ENCODE measurements at regions not wholly inside any gene's neighbourhood (a gene's known extent, or its start where the extent isn't known, plus 50 kb on each side); places are given as distances from the start of the nearest gene placed in this dataset.
"Not testable (repeated sequence)": the region's sequence is repeated elsewhere in the genome, so short reads cannot be mapped to it uniquely, and the experiment has no call there.

GRCh38 chr5:57716661-57717060 is 234.1 kb upstream of the ACTBL2 start:
- Histone ChIP-seq H3K27me3 (ENCODE audit: insufficient read depth, low read length, poor library complexity, severe bottlenecking) (no peaks in the 10 kb centered on the region), H3K9me3 (ENCODE audit: low read length) (no peaks in the 10 kb centered on the region), H3K27ac (ENCODE audit: low read depth, low read length) (no peak overlapping the region), H3K4me3 (ENCODE audit: low read length) (no peak overlapping the region), H3K36me3 (ENCODE audit: insufficient read depth, low read length) (no peaks in the 10 kb centered on the region), H3K4me1 (ENCODE audit: insufficient read depth, low read length) (no peaks in the 10 kb centered on the region)
- H3K4me3 Mint-ChIP-seq = no peak overlapping the region
- no peaks in the 10 kb centered on the region for H3K36me3 Mint-ChIP-seq
- H3K4me1 Mint-ChIP-seq = no peaks in the 10 kb centered on the region
- DNase-seq = no peak
- H3K9me3 Mint-ChIP-seq = peaks cover 0 to 7% (median 1%) of the 10 kb centered on the region in 5 donors
- CTCF ChIA-PET = no interaction called here
- POLR2A ChIA-PET = no interaction called here
- H3K27me3 Mint-ChIP-seq = no peaks in the 10 kb centered on the region
- no peak overlapping the region for H3K27ac Mint-ChIP-seq

GRCh38 chr5:57715296-57715695 is 232.7 kb upstream of the ACTBL2 start:
- H3K4me3 ChIP-seq (ENCODE audit: low read length) = no peak overlapping the region
- Mint-ChIP-seq H3K36me3 (no peaks in the 10 kb centered on the region), H3K4me1 (no peaks in the 10 kb centered on the region), H3K9me3 (peaks cover 0 to 7% (median 1%) of the 10 kb centered on the region in 5 donors), H3K4me3 (no peak overlapping the region), H3K27ac (no peak overlapping the region), H3K27me3 (no peaks in the 10 kb centered on the region)
- H3K27ac ChIP-seq (ENCODE audit: low read depth, low read length) = no peak overlapping the region
- no peaks in the 10 kb centered on the region for H3K36me3 ChIP-seq (ENCODE audit: insufficient read depth, low read length)
- ChIA-PET CTCF (no interaction called here), POLR2A (no interaction called here)
- H3K4me1 ChIP-seq (ENCODE audit: insufficient read depth, low read length) = no peaks in the 10 kb centered on the region
- H3K27me3 ChIP-seq (ENCODE audit: insufficient read depth, low read length, poor library complexity, severe bottlenecking) = no peaks in the 10 kb centered on the region
- no peaks in the 10 kb centered on the region for H3K9me3 ChIP-seq (ENCODE audit: low read length)
- no peak for DNase-seq

- CTCF ChIA-PET; DNase-seq; H3K27me3 Mint-ChIP-seq; POLR2A ChIA-PET; H3K36me3 Mint-ChIP-seq; H3K4me1 ChIP-seq (ENCODE audit: insufficient read depth, low read length); H3K4me3 Mint-ChIP-seq; H3K36me3 ChIP-seq (ENCODE audit: insufficient read depth, low read length); H3K27me3 ChIP-seq (ENCODE audit: insufficient read depth, low read length, poor library complexity, severe bottlenecking); H3K27ac ChIP-seq (ENCODE audit: low read depth, low read length); H3K9me3 ChIP-seq (ENCODE audit: low read length); H3K4me1 Mint-ChIP-seq; H3K4me3 ChIP-seq (ENCODE audit: low read length); H3K27ac Mint-ChIP-seq: not testable (repeated sequence)
- peaks cover 1 to 11% (median 2%) of the 10 kb centered on the region in 5 donors for H3K9me3 Mint-ChIP-seq
Measured at GRCh38 chr5:57713535-57713934, 230.9 kb upstream of the ACTBL2 start.

- Mint-ChIP-seq H3K27ac (no peak overlapping the region), H3K9me3 (peaks cover 2 to 11% (median 3%) of the 10 kb centered on the region in 5 donors), H3K36me3 (no peaks in the 10 kb centered on the region), H3K4me1 (no peaks in the 10 kb centered on the region), H3K4me3 (no peak overlapping the region), H3K27me3 (no peaks in the 10 kb centered on the region)
- ChIA-PET POLR2A (no interaction called here), CTCF (no interaction called here)
- Histone ChIP-seq H3K27me3 (ENCODE audit: insufficient read depth, low read length, poor library complexity, severe bottlenecking) (no peaks in the 10 kb centered on the region), H3K36me3 (ENCODE audit: insufficient read depth, low read length) (no peaks in the 10 kb centered on the region), H3K9me3 (ENCODE audit: low read length) (no peaks in the 10 kb centered on the region), H3K4me1 (ENCODE audit: insufficient read depth, low read length) (no peaks in the 10 kb centered on the region), H3K4me3 (ENCODE audit: low read length) (no peak overlapping the region), H3K27ac (ENCODE audit: low read depth, low read length) (no peak overlapping the region)
- no peak for DNase-seq
Measured at GRCh38 chr5:57711946-57712345, 229.3 kb upstream of the ACTBL2 start.

GRCh38 chr5:57711471-57711870 is 228.9 kb upstream of the ACTBL2 start:
- H3K9me3 Mint-ChIP-seq = peaks cover 2 to 11% (median 3%) of the 10 kb centered on the region in 5 donors
- DNase-seq = no peak
- H3K27ac Mint-ChIP-seq = no peak overlapping the region
- Histone ChIP-seq H3K36me3 (ENCODE audit: insufficient read depth, low read length) (no peaks in the 10 kb centered on the region), H3K27ac (ENCODE audit: low read depth, low read length) (no peak overlapping the region), H3K27me3 (ENCODE audit: insufficient read depth, low read length, poor library complexity, severe bottlenecking) (no peaks in the 10 kb centered on the region), H3K4me1 (ENCODE audit: insufficient read depth, low read length) (no peaks in the 10 kb centered on the region), H3K4me3 (ENCODE audit: low read length) (no peak overlapping the region), H3K9me3 (ENCODE audit: low read length) (no peaks in the 10 kb centered on the region)
- ChIA-PET POLR2A (no interaction called here), CTCF (no interaction called here)
- no peaks in the 10 kb centered on the region for H3K36me3 Mint-ChIP-seq
- H3K4me1 Mint-ChIP-seq = no peaks in the 10 kb centered on the region
- H3K27me3 Mint-ChIP-seq = no peaks in the 10 kb centered on the region
- no peak overlapping the region for H3K4me3 Mint-ChIP-seq

GRCh38 chr5:57710126-57710525 is 227.5 kb upstream of the ACTBL2 start:
- ChIA-PET POLR2A (no interaction called here), CTCF (no interaction called here)
- no peak overlapping the region for H3K27ac ChIP-seq (ENCODE audit: low read depth, low read length)
- H3K27me3 ChIP-seq (ENCODE audit: insufficient read depth, low read length, poor library complexity, severe bottlenecking) = no peaks in the 10 kb centered on the region
- H3K4me3 Mint-ChIP-seq = no peak overlapping the region
- no peaks in the 10 kb centered on the region for H3K36me3 Mint-ChIP-seq
- H3K4me1 ChIP-seq (ENCODE audit: insufficient read depth, low read length) = no peaks in the 10 kb centered on the region
- H3K27me3 Mint-ChIP-seq = no peaks in the 10 kb centered on the region
- DNase-seq = no peak
- H3K9me3 Mint-ChIP-seq = peaks cover 2 to 11% (median 2%) of the 10 kb centered on the region in 5 donors
- no peaks in the 10 kb centered on the region for H3K36me3 ChIP-seq (ENCODE audit: insufficient read depth, low read length)
- H3K4me1 Mint-ChIP-seq = no peaks in the 10 kb centered on the region
- no peaks in the 10 kb centered on the region for H3K9me3 ChIP-seq (ENCODE audit: low read length)
- no peak overlapping the region for H3K27ac Mint-ChIP-seq
- no peak overlapping the region for H3K4me3 ChIP-seq (ENCODE audit: low read length)

GRCh38 chr5:57705769-57706168 is 223.2 kb upstream of the ACTBL2 start:
- Histone ChIP-seq H3K27ac (ENCODE audit: low read depth, low read length) (no peak overlapping the region), H3K4me3 (ENCODE audit: low read length) (no peak overlapping the region), H3K27me3 (ENCODE audit: insufficient read depth, low read length, poor library complexity, severe bottlenecking) (no peaks in the 10 kb centered on the region), H3K36me3 (ENCODE audit: insufficient read depth, low read length) (no peaks in the 10 kb centered on the region), H3K9me3 (ENCODE audit: low read length) (no peaks in the 10 kb centered on the region), H3K4me1 (ENCODE audit: insufficient read depth, low read length) (no peaks in the 10 kb centered on the region)
- H3K27me3 Mint-ChIP-seq = no peaks in the 10 kb centered on the region
- no peak for DNase-seq
- no peaks in the 10 kb centered on the region for H3K36me3 Mint-ChIP-seq
- ChIA-PET CTCF (no interaction called here), POLR2A (no interaction called here)
- H3K9me3 Mint-ChIP-seq = peaks cover 2 to 10% (median 4%) of the 10 kb centered on the region in 5 donors
- H3K27ac Mint-ChIP-seq = no peak overlapping the region
- no peaks in the 10 kb centered on the region for H3K4me1 Mint-ChIP-seq
- no peak overlapping the region for H3K4me3 Mint-ChIP-seq

- no peak for DNase-seq
- Histone ChIP-seq H3K4me1 (ENCODE audit: insufficient read depth, low read length) (no peaks in the 10 kb centered on the region), H3K27ac (ENCODE audit: low read depth, low read length) (no peak overlapping the region), H3K9me3 (ENCODE audit: low read length) (no peaks in the 10 kb centered on the region), H3K27me3 (ENCODE audit: insufficient read depth, low read length, poor library complexity, severe bottlenecking) (no peaks in the 10 kb centered on the region), H3K36me3 (ENCODE audit: insufficient read depth, low read length) (no peaks in the 10 kb centered on the region), H3K4me3 (ENCODE audit: low read length) (no peak overlapping the region)
- H3K27ac Mint-ChIP-seq = no peak overlapping the region
- H3K9me3 Mint-ChIP-seq = peaks cover 0 to 4% (median 0%) of the 10 kb centered on the region in 5 donors
- H3K36me3 Mint-ChIP-seq = no peaks in the 10 kb centered on the region
- no peak overlapping the region for H3K4me3 Mint-ChIP-seq
- ChIA-PET CTCF (no interaction called here), POLR2A (no interaction called here)
- H3K4me1 Mint-ChIP-seq = no peaks in the 10 kb centered on the region
- no peaks in the 10 kb centered on the region for H3K27me3 Mint-ChIP-seq
Measured at GRCh38 chr5:57703721-57704120, 221.1 kb upstream of the ACTBL2 start.

GRCh38 chr5:57700484-57700883 is 217.9 kb upstream of the ACTBL2 start:
- Histone ChIP-seq H3K9me3 (ENCODE audit: low read length) (no peaks in the 10 kb centered on the region), H3K27me3 (ENCODE audit: insufficient read depth, low read length, poor library complexity, severe bottlenecking) (no peaks in the 10 kb centered on the region), H3K27ac (ENCODE audit: low read depth, low read length) (no peak overlapping the region), H3K36me3 (ENCODE audit: insufficient read depth, low read length) (no peaks in the 10 kb centered on the region), H3K4me1 (ENCODE audit: insufficient read depth, low read length) (no peaks in the 10 kb centered on the region), H3K4me3 (ENCODE audit: low read length) (no peak overlapping the region)
- Mint-ChIP-seq H3K4me1 (no peaks in the 10 kb centered on the region), H3K27me3 (no peaks in the 10 kb centered on the region), H3K4me3 (no peak overlapping the region), H3K36me3 (no peaks in the 10 kb centered on the region), H3K27ac (no peak overlapping the region), H3K9me3 (peaks cover 0 to 2% (median 0%) of the 10 kb centered on the region in 5 donors)
- no peak for DNase-seq
- CTCF ChIA-PET = no interaction called here
- POLR2A ChIA-PET = no interaction called here

Measured in CD8-positive, alpha-beta memory T cell (primary cell).